ENCODE measurements at regions not wholly inside any gene's neighbourhood (a gene's known extent, or its start where the extent isn't known, plus 50 kb on each side); places are given as distances from the start of the nearest gene placed in this dataset.

DNA sequence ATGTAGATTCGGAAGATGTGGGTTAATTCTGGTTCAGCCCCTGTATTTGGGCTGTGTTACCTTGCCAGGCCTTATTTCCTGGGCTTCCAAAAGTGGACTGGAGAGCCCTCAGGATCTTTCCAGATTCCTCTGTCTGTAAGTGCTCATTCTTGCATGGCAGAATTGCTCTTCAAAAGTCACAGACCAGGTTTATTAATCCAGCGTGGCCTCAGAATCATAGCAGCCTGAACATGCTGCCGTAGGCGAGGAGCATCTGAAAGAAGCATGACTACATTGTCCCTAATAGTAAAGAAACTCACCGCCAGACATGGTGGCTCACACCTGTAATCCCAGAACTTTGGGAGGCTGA is 307.8 kb downstream of the GADD45G start:
- no peak overlapping the region for H2AFZ ChIP-seq (ENCODE audit: low read depth, low read length)
- TF ChIP-seq MXI1 (conservative IDR thresholded peaks at IDR 0.05; ENCODE audit: poor library complexity, severe bottlenecking) (no peak), SMC3 (conservative IDR thresholded peaks at IDR 0.05; ENCODE audit: poor library complexity) (no peak), TAF1 (IDR thresholded peaks at IDR 0.05; ENCODE audit: low read depth) (no peak), POLR2AphosphoS5 (IDR thresholded peaks at IDR 0.05) (no peak), RAD21 (conservative IDR thresholded peaks at IDR 0.05) (no peak), EZH2 (IDR thresholded peaks at IDR 0.05; ENCODE audit: borderline replicate concordance, insufficient read depth, low read length, poor library complexity, severe bottlenecking) (no peak), EP300 (conservative IDR thresholded peaks at IDR 0.05; ENCODE audit: poor library complexity, severe bottlenecking) (no peak)
- TF ChIP-seq, protein P1, sequence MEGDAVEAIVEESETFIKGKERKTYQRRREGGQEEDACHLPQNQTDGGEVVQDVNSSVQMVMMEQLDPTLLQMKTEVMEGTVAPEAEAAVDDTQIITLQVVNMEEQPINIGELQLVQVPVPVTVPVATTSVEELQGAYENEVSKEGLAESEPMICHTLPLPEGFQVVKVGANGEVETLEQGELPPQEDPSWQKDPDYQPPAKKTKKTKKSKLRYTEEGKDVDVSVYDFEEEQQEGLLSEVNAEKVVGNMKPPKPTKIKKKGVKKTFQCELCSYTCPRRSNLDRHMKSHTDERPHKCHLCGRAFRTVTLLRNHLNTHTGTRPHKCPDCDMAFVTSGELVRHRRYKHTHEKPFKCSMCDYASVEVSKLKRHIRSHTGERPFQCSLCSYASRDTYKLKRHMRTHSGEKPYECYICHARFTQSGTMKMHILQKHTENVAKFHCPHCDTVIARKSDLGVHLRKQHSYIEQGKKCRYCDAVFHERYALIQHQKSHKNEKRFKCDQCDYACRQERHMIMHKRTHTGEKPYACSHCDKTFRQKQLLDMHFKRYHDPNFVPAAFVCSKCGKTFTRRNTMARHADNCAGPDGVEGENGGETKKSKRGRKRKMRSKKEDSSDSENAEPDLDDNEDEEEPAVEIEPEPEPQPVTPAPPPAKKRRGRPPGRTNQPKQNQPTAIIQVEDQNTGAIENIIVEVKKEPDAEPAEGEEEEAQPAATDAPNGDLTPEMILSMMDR (IDR thresholded peaks at IDR 0.05; ENCODE audit: poor library complexity, severe bottlenecking): no peak
- TF ChIP-seq, protein P2, sequence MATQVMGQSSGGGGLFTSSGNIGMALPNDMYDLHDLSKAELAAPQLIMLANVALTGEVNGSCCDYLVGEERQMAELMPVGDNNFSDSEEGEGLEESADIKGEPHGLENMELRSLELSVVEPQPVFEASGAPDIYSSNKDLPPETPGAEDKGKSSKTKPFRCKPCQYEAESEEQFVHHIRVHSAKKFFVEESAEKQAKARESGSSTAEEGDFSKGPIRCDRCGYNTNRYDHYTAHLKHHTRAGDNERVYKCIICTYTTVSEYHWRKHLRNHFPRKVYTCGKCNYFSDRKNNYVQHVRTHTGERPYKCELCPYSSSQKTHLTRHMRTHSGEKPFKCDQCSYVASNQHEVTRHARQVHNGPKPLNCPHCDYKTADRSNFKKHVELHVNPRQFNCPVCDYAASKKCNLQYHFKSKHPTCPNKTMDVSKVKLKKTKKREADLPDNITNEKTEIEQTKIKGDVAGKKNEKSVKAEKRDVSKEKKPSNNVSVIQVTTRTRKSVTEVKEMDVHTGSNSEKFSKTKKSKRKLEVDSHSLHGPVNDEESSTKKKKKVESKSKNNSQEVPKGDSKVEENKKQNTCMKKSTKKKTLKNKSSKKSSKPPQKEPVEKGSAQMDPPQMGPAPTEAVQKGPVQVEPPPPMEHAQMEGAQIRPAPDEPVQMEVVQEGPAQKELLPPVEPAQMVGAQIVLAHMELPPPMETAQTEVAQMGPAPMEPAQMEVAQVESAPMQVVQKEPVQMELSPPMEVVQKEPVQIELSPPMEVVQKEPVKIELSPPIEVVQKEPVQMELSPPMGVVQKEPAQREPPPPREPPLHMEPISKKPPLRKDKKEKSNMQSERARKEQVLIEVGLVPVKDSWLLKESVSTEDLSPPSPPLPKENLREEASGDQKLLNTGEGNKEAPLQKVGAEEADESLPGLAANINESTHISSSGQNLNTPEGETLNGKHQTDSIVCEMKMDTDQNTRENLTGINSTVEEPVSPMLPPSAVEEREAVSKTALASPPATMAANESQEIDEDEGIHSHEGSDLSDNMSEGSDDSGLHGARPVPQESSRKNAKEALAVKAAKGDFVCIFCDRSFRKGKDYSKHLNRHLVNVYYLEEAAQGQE (IDR thresholded peaks at IDR 0.05; ENCODE audit: borderline replicate concordance): no peak
- H3K9me2 ChIP-seq (ENCODE audit: insufficient read depth, low read length): no peaks in the 10 kb centered on the region
- no peaks in the 10 kb centered on the region for H4K20me1 ChIP-seq (ENCODE audit: insufficient read depth)
- no peaks in the 10 kb centered on the region for H3K27me3 ChIP-seq (ENCODE audit: insufficient read depth, low read depth, low read length)
- no peak overlapping the region for H3K4me2 ChIP-seq (ENCODE audit: low read length)
- H3K79me2 ChIP-seq (replicated peaks; ENCODE audit: insufficient read depth, low read length): no peaks in the 10 kb centered on the region
- H3K9ac ChIP-seq (ENCODE audit: low read length): no peak overlapping the region
- H3K9me3 ChIP-seq (ENCODE audit: low read length): no peaks in the 10 kb centered on the region
- H3K4me3 ChIP-seq (ENCODE audit: low read length): no peak overlapping the region
- no peaks in the 10 kb centered on the region for H3K36me3 ChIP-seq (ENCODE audit: insufficient read depth, low read length)
- H3F3A ChIP-seq (ENCODE audit: insufficient read depth, low read length, poor library complexity, severe bottlenecking): no peaks in the 10 kb centered on the region
- H3K27ac ChIP-seq (ENCODE audit: low read length): no peak overlapping the region

GRCh38 chr9:89915187-89915586 is 310.4 kb downstream of the GADD45G start:
- Histone ChIP-seq H3K4me3 (ENCODE audit: low read length) (no peak overlapping the region), H3K36me3 (ENCODE audit: insufficient read depth, low read length) (no peaks in the 10 kb centered on the region), H3F3A (ENCODE audit: insufficient read depth, low read length, poor library complexity, severe bottlenecking) (no peaks in the 10 kb centered on the region), H3K79me2 (replicated peaks; ENCODE audit: insufficient read depth, low read length) (no peaks in the 10 kb centered on the region), H3K27ac (ENCODE audit: low read length) (no peak overlapping the region), H2AFZ (ENCODE audit: low read depth, low read length) (no peak overlapping the region), H3K9me2 (ENCODE audit: insufficient read depth, low read length) (no peaks in the 10 kb centered on the region), H3K9me3 (ENCODE audit: low read length) (no peaks in the 10 kb centered on the region), H4K20me1 (ENCODE audit: insufficient read depth) (no peaks in the 10 kb centered on the region), H3K9ac (ENCODE audit: low read length) (no peak overlapping the region), H3K4me2 (ENCODE audit: low read length) (no peak overlapping the region), H3K27me3 (ENCODE audit: insufficient read depth, low read depth, low read length) (no peaks in the 10 kb centered on the region)
- no peak for TF ChIP-seq EP300 (conservative IDR thresholded peaks at IDR 0.05; ENCODE audit: poor library complexity, severe bottlenecking)
- no peak for TF ChIP-seq EZH2 (IDR thresholded peaks at IDR 0.05; ENCODE audit: borderline replicate concordance, insufficient read depth, low read length, poor library complexity, severe bottlenecking)
- no peak for TF ChIP-seq RAD21 (conservative IDR thresholded peaks at IDR 0.05)
- TF ChIP-seq, protein P1 (IDR thresholded peaks at IDR 0.05; ENCODE audit: poor library complexity, severe bottlenecking): no peak
- no peak for TF ChIP-seq MXI1 (conservative IDR thresholded peaks at IDR 0.05; ENCODE audit: poor library complexity, severe bottlenecking)
- TF ChIP-seq POLR2AphosphoS5 (IDR thresholded peaks at IDR 0.05): no peak
- no peak for TF ChIP-seq SMC3 (conservative IDR thresholded peaks at IDR 0.05; ENCODE audit: poor library complexity)
- TF ChIP-seq, protein P2 (IDR thresholded peaks at IDR 0.05; ENCODE audit: borderline replicate concordance): no peak
